ENCODE measurements at regions not wholly inside any gene's neighbourhood (a gene's known extent, or its start where the extent isn't known, plus 50 kb on each side); places are given as distances from the start of the nearest gene placed in this dataset.

- WGBS (ENCODE audit: insufficient coverage), result no CpG with 5 or more reads among the region's 2 CpGs
- CTCF ChIA-PET, result no interaction called here
- Mint-ChIP-seq H3K27me3 (peaks cover 26 to 39% of the 10 kb centered on the region in 2 donors), H3K4me1 (no peaks in the 10 kb centered on the region), H3K4me3 (no peak overlapping the region), H3K36me3 (no peaks in the 10 kb centered on the region), H3K27ac (no peak overlapping the region), H3K9me3 (no peaks in the 10 kb centered on the region)
- POLR2A ChIA-PET, result no interaction called here
- Histone ChIP-seq H3K4me1 (ENCODE audit: control insufficient read depth in 1 of 2, extremely low read depth in 1 of 2, insufficient read depth in 2 of 2, low read length in 2 of 2) (no peaks in the 10 kb centered on the region), H3K9me3 (no peaks in the 10 kb centered on the region), H3K36me3 (ENCODE audit: control insufficient read depth in 2 of 2, extremely low read depth in 1 of 2, insufficient read depth in 1 of 2, low read length in 1 of 2) (no peaks in the 10 kb centered on the region), H3K27ac (ENCODE audit: low read length) (no peak overlapping the region), H3K27me3 (replicated peaks in 1 of 2; ENCODE audit: control insufficient read depth in 2 of 2, extremely low read depth in 1 of 2, insufficient read depth in 2 of 2, low read length in 1 of 2) (peaks cover 0 to 9% of the 10 kb centered on the region in 2 experiments), H3K4me3 (ENCODE audit: control insufficient read depth in 1 of 2, extremely low read depth in 1 of 2, low read length in 1 of 2) (no peak overlapping the region)
- no peak for DNase-seq
- no peak for ATAC-seq (replicated peaks in 1 of 4)
These were observed 144.1 kb upstream of the RBBP8 start for GRCh38 chr18:22789052-22789451.

- DNase-seq (no peak), ATAC-seq (replicated peaks in 1 of 4) (no peak)
- no peaks in the 10 kb centered on the region for H3K36me3 ChIP-seq (ENCODE audit: control insufficient read depth in 2 of 2, extremely low read depth in 1 of 2, insufficient read depth in 1 of 2, low read length in 1 of 2)
- CTCF ChIA-PET, result interaction anchor here in 1 of 2 donors (0.6 kb wide), 1 partner anchor 13 kb away, joined by 3 read pairs; no protein-coding TSS in a partner anchor
- no peaks in the 10 kb centered on the region for H3K4me1 ChIP-seq (ENCODE audit: control insufficient read depth in 1 of 2, extremely low read depth in 1 of 2, insufficient read depth in 2 of 2, low read length in 2 of 2)
- POLR2A ChIA-PET, result no interaction called here
- peaks cover 0 to 5% of the 10 kb centered on the region in 2 experiments for H3K27me3 ChIP-seq (replicated peaks in 1 of 2; ENCODE audit: control insufficient read depth in 2 of 2, extremely low read depth in 1 of 2, insufficient read depth in 2 of 2, low read length in 1 of 2)
- no peaks in the 10 kb centered on the region for H3K4me1 Mint-ChIP-seq
- no peaks in the 10 kb centered on the region for H3K9me3 Mint-ChIP-seq
- no peak overlapping the region for H3K4me3 ChIP-seq (ENCODE audit: control insufficient read depth in 1 of 2, extremely low read depth in 1 of 2, low read length in 1 of 2)
- no peak overlapping the region for H3K27ac Mint-ChIP-seq
- WGBS (ENCODE audit: insufficient coverage), result 88% methylated on average over 2 of the region's 5 CpGs
- H3K36me3 Mint-ChIP-seq, result no peaks in the 10 kb centered on the region
- no peak overlapping the region for H3K27ac ChIP-seq (ENCODE audit: low read length)
- H3K27me3 Mint-ChIP-seq, result peaks cover 24 to 37% of the 10 kb centered on the region in 2 donors
- no peak overlapping the region for H3K4me3 Mint-ChIP-seq
- no peaks in the 10 kb centered on the region for H3K9me3 ChIP-seq
These were observed 143.5 kb upstream of the RBBP8 start for GRCh38 chr18:22789600-22789999.

- H3K36me3 ChIP-seq (ENCODE audit: control insufficient read depth in 2 of 2, extremely low read depth in 1 of 2, insufficient read depth in 1 of 2, low read length in 1 of 2), result no peaks in the 10 kb centered on the region
- ChIA-PET CTCF (no interaction called here), POLR2A (no interaction called here)
- Mint-ChIP-seq H3K27ac (no peak overlapping the region), H3K36me3 (no peaks in the 10 kb centered on the region), H3K27me3 (peaks cover 24 to 37% of the 10 kb centered on the region in 2 donors), H3K9me3 (no peaks in the 10 kb centered on the region), H3K4me3 (no peak overlapping the region), H3K4me1 (no peaks in the 10 kb centered on the region)
- H3K27ac ChIP-seq (ENCODE audit: low read length), result no peak overlapping the region
- no peak for DNase-seq
- H3K4me3 ChIP-seq (ENCODE audit: control insufficient read depth in 1 of 2, extremely low read depth in 1 of 2, low read length in 1 of 2), result no peak overlapping the region
- H3K4me1 ChIP-seq (ENCODE audit: control insufficient read depth in 1 of 2, extremely low read depth in 1 of 2, insufficient read depth in 2 of 2, low read length in 2 of 2), result no peaks in the 10 kb centered on the region
- no peaks in the 10 kb centered on the region for H3K9me3 ChIP-seq
- no peak for ATAC-seq (replicated peaks in 1 of 4)
- WGBS (ENCODE audit: insufficient coverage), result no CpG with 5 or more reads among the region's 4 CpGs
- peaks cover 0 to 5% of the 10 kb centered on the region in 2 experiments for H3K27me3 ChIP-seq (replicated peaks in 1 of 2; ENCODE audit: control insufficient read depth in 2 of 2, extremely low read depth in 1 of 2, insufficient read depth in 2 of 2, low read length in 1 of 2)
These were observed 142.4 kb upstream of the RBBP8 start for GRCh38 chr18:22790545-22791309.

- POLR2A ChIA-PET, result no interaction called here
- WGBS (ENCODE audit: insufficient coverage), result 80% methylated on average over 1 of the region's 2 CpGs
- Histone ChIP-seq H3K36me3 (ENCODE audit: control insufficient read depth in 2 of 2, extremely low read depth in 1 of 2, insufficient read depth in 1 of 2, low read length in 1 of 2) (no peaks in the 10 kb centered on the region), H3K9me3 (no peaks in the 10 kb centered on the region), H3K27me3 (replicated peaks in 1 of 2; ENCODE audit: control insufficient read depth in 2 of 2, extremely low read depth in 1 of 2, insufficient read depth in 2 of 2, low read length in 1 of 2) (peaks cover 0 to 5% of the 10 kb centered on the region in 2 experiments), H3K4me1 (ENCODE audit: control insufficient read depth in 1 of 2, extremely low read depth in 1 of 2, insufficient read depth in 2 of 2, low read length in 2 of 2) (no peaks in the 10 kb centered on the region), H3K4me3 (ENCODE audit: control insufficient read depth in 1 of 2, extremely low read depth in 1 of 2, low read length in 1 of 2) (no peak overlapping the region), H3K27ac (ENCODE audit: low read length) (no peak overlapping the region)
- H3K4me1 Mint-ChIP-seq, result no peaks in the 10 kb centered on the region
- no peaks in the 10 kb centered on the region for H3K9me3 Mint-ChIP-seq
- no peaks in the 10 kb centered on the region for H3K36me3 Mint-ChIP-seq
- H3K27me3 Mint-ChIP-seq, result peaks cover 24 to 37% of the 10 kb centered on the region in 2 donors
- no peak overlapping the region for H3K27ac Mint-ChIP-seq
- CTCF ChIA-PET, result no interaction called here
- ATAC-seq (replicated peaks in 1 of 4) (no peak), DNase-seq (no peak)
- H3K4me3 Mint-ChIP-seq, result no peak overlapping the region
These were observed 141.9 kb upstream of the RBBP8 start for GRCh38 chr18:22791310-22791610.

GRCh38 chr18:22796113-22796512 lies 137.0 kb upstream of the RBBP8 start:
- Histone ChIP-seq H3K4me1 (ENCODE audit: control insufficient read depth in 1 of 2, extremely low read depth in 1 of 2, insufficient read depth in 2 of 2, low read length in 2 of 2) (no peaks in the 10 kb centered on the region), H3K27ac (ENCODE audit: low read length) (no peak overlapping the region), H3K36me3 (ENCODE audit: control insufficient read depth in 2 of 2, extremely low read depth in 1 of 2, insufficient read depth in 1 of 2, low read length in 1 of 2) (no peaks in the 10 kb centered on the region), H3K4me3 (ENCODE audit: control insufficient read depth in 1 of 2, extremely low read depth in 1 of 2, low read length in 1 of 2) (no peak overlapping the region), H3K27me3 (replicated peaks in 1 of 2; ENCODE audit: control insufficient read depth in 2 of 2, extremely low read depth in 1 of 2, insufficient read depth in 2 of 2, low read length in 1 of 2) (peaks cover 0 to 5% of the 10 kb centered on the region in 2 experiments), H3K9me3 (no peaks in the 10 kb centered on the region)
- H3K27ac Mint-ChIP-seq, result no peak overlapping the region
- H3K4me3 Mint-ChIP-seq, result no peak overlapping the region
- H3K9me3 Mint-ChIP-seq, result no peaks in the 10 kb centered on the region
- POLR2A ChIA-PET, result no interaction called here
- H3K4me1 Mint-ChIP-seq, result no peaks in the 10 kb centered on the region
- no CpG with 5 or more reads among the region's 4 CpGs for WGBS (ENCODE audit: insufficient coverage)
- CTCF ChIA-PET, result interaction anchor here in 1 of 2 donors (0.6 kb wide), 2 partner anchors 619 to 794 kb away, joined by 3 to 4 read pairs; no protein-coding TSS in a partner anchor
- no peaks in the 10 kb centered on the region for H3K36me3 Mint-ChIP-seq
- H3K27me3 Mint-ChIP-seq, result peaks cover 10 to 12% of the 10 kb centered on the region in 2 donors
- DNase-seq (no peak), ATAC-seq (replicated peaks in 1 of 4) (no peak)

GRCh38 chr18:22800551-22800951 lies 132.6 kb upstream of the RBBP8 start:
- Mint-ChIP-seq H3K9me3 (no peaks in the 10 kb centered on the region), H3K27me3 (peaks cover 0 to 3% of the 10 kb centered on the region in 2 donors), H3K27ac (no peak overlapping the region), H3K4me1 (no peaks in the 10 kb centered on the region), H3K36me3 (no peaks in the 10 kb centered on the region), H3K4me3 (no peak overlapping the region)
- ATAC-seq (replicated peaks in 1 of 4) (no peak), DNase-seq (no peak)
- Histone ChIP-seq H3K4me1 (ENCODE audit: control insufficient read depth in 1 of 2, extremely low read depth in 1 of 2, insufficient read depth in 2 of 2, low read length in 2 of 2) (no peaks in the 10 kb centered on the region), H3K4me3 (ENCODE audit: control insufficient read depth in 1 of 2, extremely low read depth in 1 of 2, low read length in 1 of 2) (no peak overlapping the region), H3K27ac (ENCODE audit: low read length) (no peak overlapping the region), H3K27me3 (replicated peaks in 1 of 2; ENCODE audit: control insufficient read depth in 2 of 2, extremely low read depth in 1 of 2, insufficient read depth in 2 of 2, low read length in 1 of 2) (no peaks in the 10 kb centered on the region), H3K9me3 (no peaks in the 10 kb centered on the region), H3K36me3 (ENCODE audit: control insufficient read depth in 2 of 2, extremely low read depth in 1 of 2, insufficient read depth in 1 of 2, low read length in 1 of 2) (no peaks in the 10 kb centered on the region)
- ChIA-PET CTCF (no interaction called here), POLR2A (no interaction called here)
- 92% methylated on average over 5 of the region's 7 CpGs for WGBS (ENCODE audit: insufficient coverage)
